ENCODE measurements at regions not wholly inside any gene's neighbourhood (a gene's known extent, or its start where the extent isn't known, plus 50 kb on each side); places are given as distances from the start of the nearest gene placed in this dataset.
"Not testable (repeated sequence)": the region's sequence is repeated elsewhere in the genome, so short reads cannot be mapped to it uniquely, and the experiment has no call there.

DNA sequence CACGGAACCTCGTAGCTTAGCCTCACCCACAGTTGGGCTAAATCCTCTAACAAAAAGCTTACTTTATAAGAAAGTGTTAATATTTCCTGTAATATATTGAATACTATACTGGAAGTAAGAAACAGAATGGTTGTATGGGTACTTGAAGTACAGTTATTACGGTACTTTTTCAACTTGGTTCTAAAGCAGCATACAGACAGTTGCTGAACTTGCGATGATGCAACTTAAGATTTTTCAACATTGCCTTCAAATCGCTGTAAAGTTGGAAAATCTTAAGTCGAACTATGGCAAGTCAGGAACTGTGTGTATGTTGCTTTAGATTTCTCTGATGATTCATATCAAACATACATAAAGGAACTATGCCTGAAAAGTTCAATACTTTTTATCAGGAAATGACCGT is 204.4 kb upstream of the C2CD4B start:
- DNase-seq (ENCODE audit: low spot score) = no peak

DNA sequence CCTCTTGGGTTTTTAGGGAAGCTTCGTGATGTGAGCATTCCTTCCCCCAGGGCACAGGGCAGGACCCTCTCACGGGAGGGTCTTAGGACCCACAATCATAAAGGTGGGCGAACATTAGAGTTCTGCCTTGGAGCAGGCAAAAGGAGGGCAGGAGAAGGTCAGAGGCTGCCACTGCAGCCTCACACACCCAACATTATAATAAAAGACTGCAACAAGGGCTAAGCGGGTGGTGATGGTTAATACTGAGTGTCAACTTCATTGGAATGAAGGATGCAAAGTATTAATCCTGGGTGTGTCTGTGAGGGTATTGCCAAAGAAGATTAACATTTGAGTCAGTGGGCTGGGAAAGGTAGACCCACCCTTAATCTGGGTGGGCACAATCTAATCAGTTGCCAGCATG is 206.6 kb upstream of the C2CD4B start:
- DNase-seq (ENCODE audit: low spot score) = not testable (repeated sequence)

DNA sequence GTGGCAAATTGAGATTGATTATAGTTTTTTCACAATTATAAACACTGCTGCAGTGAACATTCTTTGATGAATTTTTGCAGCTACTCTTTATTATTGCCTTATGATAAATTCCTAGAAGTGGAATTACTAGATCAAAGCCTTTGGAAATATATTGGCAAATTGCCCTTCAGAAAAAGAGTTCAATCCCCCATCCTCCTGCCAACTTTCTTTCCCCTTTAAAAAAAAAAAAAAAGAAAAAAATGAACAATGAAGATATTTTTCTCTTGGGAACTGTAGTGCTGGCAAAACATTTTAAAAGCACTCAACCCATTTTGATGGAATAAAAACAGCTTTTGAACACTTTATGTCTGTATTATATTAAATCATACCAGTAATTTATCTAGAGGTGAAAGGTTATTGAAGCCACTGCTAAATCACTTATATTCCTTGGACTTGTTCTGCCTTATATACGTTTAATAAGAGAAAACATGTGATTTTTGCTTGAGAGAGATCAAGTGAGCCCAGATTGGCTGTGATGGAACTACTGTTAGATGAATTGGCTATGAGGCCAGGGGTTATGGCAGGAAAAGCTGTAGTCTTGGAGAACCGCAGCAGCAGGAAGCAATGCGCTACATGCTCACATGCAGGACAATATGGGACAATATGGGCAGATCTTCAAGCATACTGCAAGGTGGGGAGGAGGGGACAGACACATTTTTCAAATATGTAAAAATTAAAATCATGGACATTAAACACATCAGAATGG is 212.8 kb upstream of the C2CD4B start:
- no peak for DNase-seq (ENCODE audit: low spot score)

DNA sequence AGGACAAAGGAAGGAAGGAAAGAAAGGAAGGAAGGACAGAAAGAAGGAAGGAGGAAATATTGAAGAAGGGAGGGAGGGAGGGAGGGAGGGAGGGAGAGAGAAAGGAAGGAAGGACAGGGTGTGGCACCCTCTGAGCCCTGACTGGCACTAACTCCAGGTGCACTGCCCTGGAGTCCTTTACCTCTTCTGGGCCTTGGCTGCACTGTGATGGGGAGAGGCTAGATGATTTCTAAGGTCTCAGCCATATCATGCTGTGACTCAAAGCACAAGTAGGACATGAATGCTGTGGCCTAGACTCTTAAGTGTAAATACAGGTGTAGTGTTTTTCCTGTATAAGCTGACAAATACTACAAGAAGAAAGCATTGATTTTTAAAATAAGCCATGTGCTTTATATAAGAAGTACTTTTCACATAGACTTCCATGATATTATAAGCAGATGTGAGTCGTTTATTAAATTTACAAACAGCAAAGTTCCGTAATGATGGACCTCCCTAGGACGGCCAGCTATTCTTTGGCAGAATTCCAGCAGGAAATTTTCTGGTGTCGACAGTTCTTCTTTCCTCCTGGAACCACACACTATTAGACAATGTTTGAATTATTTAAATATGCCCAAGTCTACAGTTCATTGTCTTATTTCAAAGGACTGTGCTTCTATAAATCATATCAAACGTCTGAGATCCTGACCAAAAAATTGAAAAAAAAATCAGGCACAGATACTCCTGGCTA is 213.8 kb upstream of the C2CD4B start:
- no peak for DNase-seq (ENCODE audit: low spot score)

DNA sequence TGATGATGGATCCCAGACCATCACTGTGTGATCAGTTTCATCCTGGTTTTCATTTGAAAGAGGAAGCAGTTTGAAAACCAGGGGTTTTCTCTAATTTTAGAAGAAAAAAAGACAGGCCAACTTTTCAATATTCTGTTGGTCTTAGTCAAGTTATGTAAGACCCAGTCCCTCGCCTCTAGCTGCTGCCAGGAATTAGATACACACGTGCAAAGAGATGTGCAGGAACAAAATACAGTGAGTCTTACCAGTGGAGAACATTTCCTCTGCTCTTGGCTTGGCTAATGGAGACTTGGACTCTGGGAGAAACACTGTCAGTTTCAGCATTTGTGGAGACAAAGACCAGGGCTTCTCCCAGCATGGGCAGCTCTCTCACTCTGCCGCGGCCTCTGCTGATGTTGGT is 214.9 kb upstream of the C2CD4B start:
- DNase-seq (ENCODE audit: low spot score) = no peak

DNA sequence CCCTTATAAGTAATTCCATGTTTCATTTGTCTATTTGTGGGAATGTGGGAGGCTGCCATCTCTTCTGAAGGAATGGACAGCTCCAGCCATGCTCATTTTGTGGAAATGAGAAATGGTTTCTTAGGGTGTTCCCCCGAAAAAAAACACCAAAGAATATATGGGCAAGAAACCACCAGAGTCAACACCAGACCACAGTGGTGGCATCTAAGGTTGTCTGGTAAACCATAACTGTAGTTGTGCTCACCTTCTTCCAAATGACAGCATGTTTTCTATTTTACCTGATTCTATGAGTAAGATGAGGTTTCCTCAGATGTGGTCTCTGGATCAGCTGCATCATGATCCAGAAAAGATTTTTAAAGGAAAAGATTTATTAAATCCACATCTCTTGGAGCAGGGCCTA is 217.0 kb upstream of the C2CD4B start:
- DNase-seq (ENCODE audit: low spot score) = no peak

DNA sequence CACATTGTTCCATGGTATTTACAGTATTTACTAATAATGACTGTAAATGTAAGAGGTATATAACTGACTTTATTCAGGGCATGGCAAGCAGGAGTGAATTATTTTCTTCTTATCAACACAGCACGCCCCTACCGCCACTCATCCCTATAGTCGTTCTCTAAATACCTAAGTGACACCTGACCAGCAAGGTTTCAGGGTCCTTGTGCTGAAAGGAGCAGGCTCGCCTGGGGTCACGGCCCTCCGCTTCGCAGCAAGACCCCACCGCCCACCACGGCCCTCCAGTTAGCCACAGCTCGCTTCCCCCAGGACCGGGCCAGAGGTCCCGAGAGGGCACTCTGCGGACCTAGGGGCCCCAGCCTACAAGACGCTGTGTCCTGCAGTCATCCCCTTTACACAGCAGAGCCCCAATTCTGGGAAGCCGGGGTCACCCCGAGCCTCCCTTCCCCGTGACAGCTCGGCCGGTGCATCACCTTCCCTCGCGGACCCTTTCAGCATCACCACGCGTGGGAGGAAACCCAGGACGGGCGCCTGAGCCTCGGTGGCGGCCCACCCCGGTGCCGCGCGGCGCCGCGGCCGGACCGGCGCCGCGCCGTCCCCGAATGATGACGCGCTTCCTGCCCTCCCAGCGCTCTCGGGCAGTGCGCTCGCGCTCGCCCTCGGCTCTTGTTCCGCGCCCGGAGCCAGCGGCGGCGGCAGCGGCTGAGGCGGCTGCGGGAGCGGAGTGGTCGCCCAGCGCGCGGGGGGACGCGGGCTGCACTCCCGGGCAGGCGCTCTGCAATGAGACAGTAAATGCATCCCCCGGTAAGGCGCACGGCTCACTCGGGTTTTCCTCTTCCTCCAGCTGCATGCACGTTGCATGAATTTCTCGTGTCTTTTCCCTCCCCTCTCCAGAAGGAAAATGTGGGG is 225.1 kb upstream of the C2CD4B start, which contains the start of gene TLN2:
TLN2 (plus strand) TSS at position 666 of the 906 bp plus-strand sequence.
- DNase-seq (ENCODE audit: low spot score) = peak; percentile 77

DNA sequence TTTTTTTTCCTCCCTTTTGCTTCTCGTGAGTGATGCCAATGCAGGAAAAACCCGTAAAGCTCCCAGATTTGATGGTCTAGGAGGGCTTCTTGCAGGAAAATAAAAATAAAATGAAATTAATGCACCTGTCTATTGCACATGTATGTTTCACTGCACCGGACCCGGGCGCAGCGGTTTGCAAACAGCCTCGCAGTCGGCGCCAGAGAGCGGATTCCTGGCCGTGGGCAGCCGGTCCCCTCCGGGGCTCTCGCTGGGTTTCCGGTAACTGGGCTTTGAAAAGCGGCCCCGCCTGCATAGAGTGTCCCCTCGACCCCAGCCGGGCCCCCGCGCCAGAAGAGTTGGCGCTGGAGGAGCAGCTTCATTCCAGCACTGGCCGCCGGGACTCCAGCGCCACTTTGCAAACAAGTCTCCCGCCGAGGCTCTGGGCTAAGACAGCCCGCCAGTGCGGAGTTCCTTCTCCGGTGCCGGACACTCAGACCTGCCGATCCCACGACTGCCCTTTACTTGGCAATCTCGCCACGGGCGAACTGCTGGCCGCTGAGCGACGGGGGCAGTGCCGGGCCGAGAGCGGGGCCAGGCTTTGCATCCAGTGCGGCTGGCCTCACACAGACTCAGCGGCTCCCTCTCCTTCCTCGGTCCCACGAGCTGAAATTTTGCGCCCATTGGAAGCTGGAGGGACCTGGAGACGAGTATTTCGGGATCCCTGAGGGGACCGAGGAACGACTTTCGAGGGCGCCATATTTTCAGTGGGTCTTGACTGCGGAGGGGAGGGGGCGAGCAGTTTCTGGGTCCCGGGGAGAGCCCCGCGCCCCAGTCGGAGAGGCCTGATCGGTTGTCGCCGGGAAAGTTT is 225.9 kb upstream of the C2CD4B start:
- DNase-seq (ENCODE audit: low spot score) = peak; percentile 44

DNA sequence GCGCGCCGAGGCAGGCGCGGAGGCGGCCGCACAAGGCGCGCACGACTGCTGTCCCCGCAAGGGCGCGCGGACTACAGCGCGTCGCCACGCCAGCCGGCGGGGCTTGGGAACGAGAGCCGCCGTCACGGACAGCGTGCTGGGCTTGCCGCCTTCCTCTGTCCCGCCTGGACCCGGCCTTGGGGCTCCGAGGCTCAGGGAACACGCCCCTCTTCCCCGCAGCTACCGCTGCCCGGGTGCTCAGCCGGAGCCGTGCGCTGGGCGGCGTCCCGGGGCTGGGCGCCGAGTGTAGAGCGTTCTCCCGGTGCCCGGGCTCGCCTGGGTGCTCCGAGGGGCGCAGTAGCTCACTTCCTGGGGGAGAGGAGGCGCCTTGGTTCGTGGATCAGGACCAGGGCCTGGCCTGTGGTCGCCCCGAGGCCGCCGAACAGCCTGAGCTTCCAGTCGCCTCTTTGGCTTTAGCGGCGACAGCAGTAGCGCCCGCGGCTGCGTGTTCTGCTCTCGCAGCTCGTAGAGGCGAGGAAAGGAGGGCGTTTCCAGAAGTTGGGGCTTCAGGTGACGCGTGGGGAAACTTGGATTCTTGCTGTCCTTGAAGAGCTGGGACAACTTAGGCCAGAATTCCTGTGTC is 226.7 kb upstream of the C2CD4B start:
- DNase-seq (ENCODE audit: low spot score) = peak; percentile 53

DNA sequence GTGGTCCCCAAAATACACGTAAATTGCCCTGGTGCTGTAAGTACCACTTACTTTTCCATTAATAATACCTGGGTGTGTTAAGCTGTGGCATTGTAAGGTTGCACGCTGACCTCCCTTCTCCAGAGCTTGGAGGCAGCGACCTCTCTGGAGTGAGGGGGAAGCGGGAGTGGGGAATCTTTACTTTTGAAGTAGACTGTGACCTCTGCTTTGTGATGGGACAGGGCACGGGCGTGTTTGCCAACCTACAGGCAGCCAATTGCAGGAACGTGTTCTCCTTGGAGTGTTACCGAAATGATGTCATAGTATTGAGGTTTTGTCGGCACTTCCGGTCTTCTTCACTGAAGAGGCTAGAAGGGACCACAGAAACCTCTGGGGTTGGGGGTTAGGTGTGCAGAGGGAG is 227.3 kb upstream of the C2CD4B start:
- no peak for DNase-seq (ENCODE audit: low spot score)

DNA sequence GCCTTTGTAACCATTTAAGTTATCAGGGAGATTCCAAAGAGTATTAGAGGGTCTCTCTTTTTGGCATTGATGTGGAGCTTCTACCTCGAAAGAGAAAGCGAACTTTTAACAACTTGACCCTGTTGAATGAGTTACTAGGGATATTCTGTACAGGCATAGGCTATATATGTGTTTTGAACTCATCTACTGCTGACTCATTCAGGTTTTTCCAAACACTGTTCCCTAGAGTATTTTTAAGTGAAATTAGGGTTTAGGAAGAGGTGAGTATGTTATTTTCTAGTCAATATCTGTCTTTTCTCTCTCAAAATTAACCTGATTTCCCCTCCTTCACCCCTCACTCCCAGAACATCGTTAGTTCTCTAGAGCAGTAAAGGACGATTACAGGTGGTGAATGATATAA is 228.1 kb upstream of the C2CD4B start:
- no peak for DNase-seq (ENCODE audit: low spot score)

DNA sequence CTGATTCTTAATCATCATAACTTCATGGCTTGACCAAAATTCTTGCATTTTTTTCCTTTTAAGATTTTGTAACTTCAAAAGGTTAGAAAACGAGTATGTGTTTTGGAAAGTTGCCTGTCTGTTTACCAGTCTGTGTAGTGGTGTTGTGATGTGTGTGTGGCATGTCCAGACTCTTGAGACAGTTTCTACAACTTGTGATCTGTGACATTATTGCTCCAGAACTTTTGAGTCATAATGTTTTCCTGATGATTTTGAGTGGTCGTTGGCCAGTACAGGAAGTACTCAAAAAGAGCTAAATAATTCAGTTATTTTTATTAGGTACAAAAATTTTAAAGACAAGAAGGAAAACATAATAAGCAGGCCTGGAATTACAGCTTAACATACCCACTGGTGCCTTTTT is 229.0 kb upstream of the C2CD4B start:
- DNase-seq (ENCODE audit: low spot score) = no peak

DNA sequence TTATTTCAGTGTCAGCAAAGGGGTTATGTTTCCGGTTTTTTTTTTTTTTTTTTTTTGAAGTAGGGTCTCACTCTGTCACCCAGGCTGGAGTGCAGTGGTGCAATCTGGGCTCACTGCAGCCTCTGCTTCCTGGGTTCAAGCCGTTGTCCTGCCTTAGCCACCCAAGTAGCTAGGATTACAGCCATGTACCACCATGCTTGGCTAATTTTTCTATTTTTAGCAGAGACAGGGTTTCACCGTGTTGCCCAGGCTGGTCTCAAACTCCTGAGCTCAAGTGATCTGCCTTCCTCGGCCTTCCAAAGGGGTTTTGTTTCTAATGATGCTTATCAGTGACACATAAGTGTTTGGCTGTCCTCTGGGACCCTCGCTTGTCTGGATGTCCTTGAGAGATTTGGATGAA is 235.7 kb upstream of the C2CD4B start:
- DNase-seq (ENCODE audit: low spot score) = no peak

DNA sequence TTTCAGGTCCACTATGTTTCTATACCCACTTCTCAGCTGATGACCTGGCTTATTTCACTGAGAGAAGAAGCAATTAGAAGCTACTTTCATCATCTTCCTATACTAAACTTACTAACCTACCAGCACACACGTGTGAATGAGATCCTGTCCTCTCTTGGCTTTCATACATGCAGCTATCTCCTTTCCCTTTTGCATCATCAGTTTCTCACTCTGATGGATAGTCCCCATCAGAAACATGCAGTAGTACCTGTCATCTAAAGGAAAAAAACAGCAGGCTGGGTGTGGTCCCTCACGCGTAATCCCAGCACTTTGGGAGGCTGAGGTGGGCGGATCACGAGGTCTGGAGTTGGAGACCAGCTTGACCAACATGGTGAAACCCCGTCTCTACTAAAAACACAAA is 237.6 kb upstream of the C2CD4B start:
- no peak for DNase-seq (ENCODE audit: low spot score)

DNA sequence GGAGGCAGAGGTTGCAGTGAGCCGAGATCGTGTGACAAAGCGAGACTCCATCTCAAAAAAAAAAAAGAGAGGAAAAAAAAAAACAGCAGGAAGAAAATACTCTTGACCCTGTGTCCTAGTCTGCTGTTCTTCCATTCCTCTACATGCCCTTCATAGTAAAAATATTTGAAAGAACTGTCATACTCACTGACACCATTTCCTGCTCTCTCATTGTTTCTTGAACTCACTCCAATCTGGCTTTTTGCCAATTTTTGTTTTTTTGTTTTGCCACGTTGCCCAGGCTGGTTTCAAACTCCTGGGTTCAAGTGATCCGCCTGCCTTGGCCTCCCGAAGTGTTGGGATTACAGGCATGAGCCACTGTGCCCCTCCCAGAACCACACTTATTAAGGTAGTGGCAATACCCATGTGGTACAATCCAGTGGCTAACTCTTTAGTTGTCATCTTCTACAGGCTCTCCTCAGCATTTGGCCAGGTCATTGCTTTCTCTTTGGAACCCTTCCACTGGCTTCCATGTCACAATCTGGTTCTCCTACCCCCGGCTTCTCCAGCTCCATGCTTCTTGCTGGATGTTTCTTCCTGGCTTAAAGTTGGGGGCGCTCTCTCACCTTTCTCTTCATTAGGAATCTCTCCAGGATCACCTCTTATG is 238.2 kb upstream of the C2CD4B start:
- peak; percentile 74 for DNase-seq (ENCODE audit: low spot score)

DNA sequence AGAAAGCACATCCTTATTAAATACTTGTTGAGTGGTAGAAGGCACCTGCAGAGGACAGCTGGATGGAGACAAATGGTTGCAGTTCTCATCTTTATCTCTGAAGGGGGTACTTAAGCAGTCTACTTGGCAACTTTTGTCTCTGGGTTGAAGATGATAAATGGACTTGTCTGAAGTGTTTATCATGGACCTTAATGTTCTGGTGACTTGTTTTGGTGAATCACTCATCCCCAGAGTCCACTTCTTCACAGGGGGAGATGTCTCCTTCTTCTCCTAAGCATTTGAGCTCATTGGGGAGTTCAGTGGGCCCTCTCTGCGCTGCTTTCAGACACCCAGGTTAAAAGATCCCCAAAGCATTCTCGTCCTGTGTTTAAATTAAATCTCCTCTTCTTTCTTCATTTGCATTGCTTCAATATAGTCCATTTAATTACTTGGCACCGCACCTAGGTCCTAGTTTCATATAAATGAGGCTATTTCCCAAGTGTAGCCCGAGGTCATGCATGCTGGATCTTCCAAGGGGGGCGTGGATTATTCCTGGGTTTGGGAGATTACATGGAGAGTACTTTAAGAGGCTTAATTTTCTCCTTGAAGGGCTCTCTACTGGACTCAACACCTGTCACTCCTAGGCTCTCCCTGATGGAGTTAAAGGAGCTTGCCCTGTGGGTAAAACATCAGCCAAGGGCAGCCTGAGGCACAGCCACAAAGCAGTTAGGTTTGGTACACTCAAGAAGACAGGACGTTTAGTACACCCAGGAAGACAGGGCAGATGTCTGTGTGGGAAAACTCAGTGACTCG is 239.3 kb upstream of the C2CD4B start:
- DNase-seq (ENCODE audit: low spot score) = no peak

DNA sequence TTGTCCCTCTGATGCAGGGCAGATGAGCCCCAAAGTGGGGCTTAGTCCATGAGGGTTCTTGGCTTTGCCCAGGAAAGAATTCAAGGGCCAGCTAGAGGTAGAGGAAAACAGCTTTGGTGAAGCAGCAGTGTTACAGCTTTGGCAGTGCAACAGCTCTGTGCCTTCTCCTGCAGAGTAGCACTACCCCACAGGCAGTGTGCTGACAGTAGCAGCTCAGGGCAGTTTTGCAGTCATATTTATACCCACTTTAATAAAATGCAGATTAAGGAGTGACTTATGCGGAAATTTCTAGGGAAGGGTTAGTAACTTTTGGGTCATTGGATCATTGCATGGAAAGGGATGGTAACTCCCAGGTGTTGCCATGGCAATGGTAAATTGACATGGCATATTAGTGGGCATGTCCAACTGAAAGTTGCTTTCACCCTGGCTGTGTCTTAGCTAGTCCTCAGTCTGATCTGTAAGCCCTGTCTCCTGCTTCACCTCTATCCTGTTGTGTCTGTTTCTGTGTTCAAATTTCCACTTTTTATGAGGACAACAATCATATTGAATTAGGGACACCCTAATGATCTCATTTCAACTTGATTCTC is 241.3 kb upstream of the C2CD4B start:
- no peak for DNase-seq (ENCODE audit: low spot score)

DNA sequence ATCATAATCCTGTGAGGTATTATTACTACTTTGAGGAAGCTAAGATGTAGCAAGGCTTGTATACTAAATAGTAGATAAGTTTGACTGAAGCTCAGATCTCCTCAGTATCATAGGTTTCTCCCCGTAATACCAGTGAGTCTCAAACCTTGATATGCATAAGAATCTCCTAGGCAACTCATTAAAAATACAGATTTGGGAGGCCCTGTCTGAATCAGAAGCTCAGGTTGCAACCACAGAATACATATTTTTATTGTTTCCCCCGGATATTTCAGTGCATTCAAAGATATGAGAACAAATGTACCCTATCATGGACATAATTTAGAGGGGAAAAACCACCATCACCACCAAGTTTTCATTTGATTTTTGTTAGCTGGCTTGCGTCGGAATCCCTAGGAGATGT is 242.1 kb upstream of the C2CD4B start:
- no peak for DNase-seq (ENCODE audit: low spot score)

DNA sequence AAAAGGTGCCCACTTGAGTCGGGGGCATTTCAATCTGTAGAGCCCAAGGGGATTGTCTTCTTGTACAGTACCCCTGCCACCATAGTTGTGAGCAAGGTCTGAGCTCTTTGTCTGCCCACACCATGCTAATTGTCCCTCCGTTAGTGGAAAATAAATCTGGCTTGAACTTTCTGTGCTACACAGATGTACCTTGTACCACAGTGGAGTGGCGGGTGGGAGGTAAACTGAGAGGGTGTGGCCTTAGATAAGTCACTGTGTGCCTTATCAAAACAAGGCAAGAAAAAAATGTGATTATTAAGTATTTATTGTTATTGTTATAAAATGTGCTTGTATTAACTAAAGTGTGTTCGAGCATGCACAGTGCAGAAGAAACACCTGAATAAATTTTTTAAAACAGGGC is 242.9 kb upstream of the C2CD4B start:
- DNase-seq (ENCODE audit: low spot score) = no peak

DNA sequence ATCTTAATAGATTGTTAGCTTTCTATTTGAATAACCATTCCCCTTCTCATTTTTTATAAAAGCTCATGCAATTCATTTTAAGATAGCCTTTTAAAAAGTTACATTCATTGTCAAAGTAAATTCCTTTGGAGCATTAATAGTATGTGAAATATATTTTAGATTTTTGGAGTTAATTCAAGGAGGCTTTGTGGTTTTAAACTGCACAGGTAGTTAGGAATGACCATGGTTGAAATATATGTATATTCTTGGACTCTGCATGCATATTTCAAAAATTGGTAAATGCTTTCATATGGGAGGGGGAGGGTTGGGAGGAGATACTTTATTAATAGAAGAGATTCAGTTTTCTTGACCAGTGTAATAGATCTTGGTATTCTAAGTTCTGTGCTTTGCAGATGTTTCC is 244.4 kb upstream of the C2CD4B start:
- no peak for DNase-seq (ENCODE audit: low spot score)
